ENCODE measurements at regions not wholly inside any gene's neighbourhood (a gene's known extent, or its start where the extent isn't known, plus 50 kb on each side); places are given as distances from the start of the nearest gene placed in this dataset.

GRCh38 chr13:30063892-30064291, 213.5 kb upstream of the UBL3 start:
- 86% methylated on average over 3 of the region's 3 CpGs for WGBS (ENCODE audit: missing lambda C conversion rate)
- ATAC-seq = no peak

DNA sequence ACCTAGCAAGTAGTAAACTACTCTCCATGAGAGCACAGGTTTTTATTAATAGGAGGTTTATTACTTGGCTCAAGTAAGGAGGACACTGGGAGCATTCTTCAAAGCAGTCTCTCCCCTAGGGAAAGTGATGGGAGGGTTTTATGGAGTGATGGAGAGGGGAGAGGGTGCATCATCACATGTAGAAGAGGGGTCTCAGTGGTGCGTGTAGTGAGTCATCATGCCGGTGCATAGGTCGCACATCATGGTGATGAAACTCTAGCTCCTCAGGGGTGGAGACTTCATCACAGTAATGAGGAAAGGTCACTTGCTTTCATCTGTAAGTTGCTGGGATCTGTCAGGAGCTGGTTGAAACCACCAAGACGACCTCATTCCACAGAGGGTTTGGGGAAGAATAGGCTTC, 210.8 kb upstream of the UBL3 start:
- 27% methylated on average over 4 of the region's 4 CpGs for WGBS (ENCODE audit: missing lambda C conversion rate)
- Histone ChIP-seq H3K4me2 (no peak overlapping the region), H3K4me3 (no peak overlapping the region), H3K27ac (no peak overlapping the region), H3K4me1 (no peaks in the 10 kb centered on the region), H3K9me3 (no peaks in the 10 kb centered on the region)
- DNase-seq (ENCODE audit: low read depth in 1 of 2, low spot score in 1 of 2) (no peak), ATAC-seq (no peak), FAIRE-seq (no peak)
- TF ChIP-seq GATA3 (IDR thresholded peaks at IDR 0.05; ENCODE audit: borderline replicate concordance) (no peak), SREBF2 (IDR thresholded peaks at IDR 0.05) (no peak), ZC3H11A (IDR thresholded peaks at IDR 0.05) (no peak), POLR2A (IDR thresholded peaks at IDR 0.05; ENCODE audit: low read length) (no peak)
- TF ChIP-seq, protein P1, sequence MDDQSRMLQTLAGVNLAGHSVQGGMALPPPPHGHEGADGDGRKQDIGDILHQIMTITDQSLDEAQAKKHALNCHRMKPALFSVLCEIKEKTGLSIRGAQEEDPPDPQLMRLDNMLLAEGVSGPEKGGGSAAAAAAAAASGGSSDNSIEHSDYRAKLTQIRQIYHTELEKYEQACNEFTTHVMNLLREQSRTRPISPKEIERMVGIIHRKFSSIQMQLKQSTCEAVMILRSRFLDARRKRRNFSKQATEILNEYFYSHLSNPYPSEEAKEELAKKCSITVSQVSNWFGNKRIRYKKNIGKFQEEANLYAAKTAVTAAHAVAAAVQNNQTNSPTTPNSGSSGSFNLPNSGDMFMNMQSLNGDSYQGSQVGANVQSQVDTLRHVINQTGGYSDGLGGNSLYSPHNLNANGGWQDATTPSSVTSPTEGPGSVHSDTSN (IDR thresholded peaks at IDR 0.05) = no peak
- TF ChIP-seq, protein P2, sequence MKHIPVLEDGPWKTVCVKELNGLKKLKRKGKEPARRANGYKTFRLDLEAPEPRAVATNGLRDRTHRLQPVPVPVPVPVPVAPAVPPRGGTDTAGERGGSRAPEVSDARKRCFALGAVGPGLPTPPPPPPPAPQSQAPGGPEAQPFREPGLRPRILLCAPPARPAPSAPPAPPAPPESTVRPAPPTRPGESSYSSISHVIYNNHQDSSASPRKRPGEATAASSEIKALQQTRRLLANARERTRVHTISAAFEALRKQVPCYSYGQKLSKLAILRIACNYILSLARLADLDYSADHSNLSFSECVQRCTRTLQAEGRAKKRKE (CRISPR knock-in tag; IDR thresholded peaks at IDR 0.05; ENCODE audit: low read depth) = no peak
- POLR2A ChIA-PET = no interaction called here
- CTCF ChIA-PET = interaction anchor here (0.9 to 1.4 kb wide), 2 partner anchors 9 to 22 kb away, joined by 3 to 4 read pairs; no protein-coding TSS in a partner anchor

More at GRCh38 chr13:30063892-30064291, 213.5 kb upstream of the UBL3 start:
- no peak overlapping the region for H3K4me3 ChIP-seq
- H3K9me3 ChIP-seq = no peaks in the 10 kb centered on the region
- FAIRE-seq = no peak
- TF ChIP-seq RAD21 (conservative IDR thresholded peaks at IDR 0.05 in 1 of 2, IDR thresholded peaks at IDR 0.05 in 1 of 2) (no peak), RCOR1 (IDR thresholded peaks at IDR 0.05; ENCODE audit: low read depth, low read length) (no peak), SREBF2 (IDR thresholded peaks at IDR 0.05) (no peak), FOXS1 (CRISPR knock-in tag; IDR thresholded peaks at IDR 0.05) (no peak), E2F6 (IDR thresholded peaks at IDR 0.05; ENCODE audit: borderline replicate concordance, low read depth) (no peak), CHD2 (IDR thresholded peaks at IDR 0.05; ENCODE audit: low read length, partially characterized antibody) (no peak), CBX2 (IDR thresholded peaks at IDR 0.05; ENCODE audit: borderline replicate concordance, low read depth) (no peak), ELK1 (IDR thresholded peaks at IDR 0.05; ENCODE audit: low read depth, low read length) (no peak)
- TF ChIP-seq, protein P3, sequence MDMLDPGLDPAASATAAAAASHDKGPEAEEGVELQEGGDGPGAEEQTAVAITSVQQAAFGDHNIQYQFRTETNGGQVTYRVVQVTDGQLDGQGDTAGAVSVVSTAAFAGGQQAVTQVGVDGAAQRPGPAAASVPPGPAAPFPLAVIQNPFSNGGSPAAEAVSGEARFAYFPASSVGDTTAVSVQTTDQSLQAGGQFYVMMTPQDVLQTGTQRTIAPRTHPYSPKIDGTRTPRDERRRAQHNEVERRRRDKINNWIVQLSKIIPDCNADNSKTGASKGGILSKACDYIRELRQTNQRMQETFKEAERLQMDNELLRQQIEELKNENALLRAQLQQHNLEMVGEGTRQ (IDR thresholded peaks at IDR 0.05) = no peak
- TF ChIP-seq, protein P4, sequence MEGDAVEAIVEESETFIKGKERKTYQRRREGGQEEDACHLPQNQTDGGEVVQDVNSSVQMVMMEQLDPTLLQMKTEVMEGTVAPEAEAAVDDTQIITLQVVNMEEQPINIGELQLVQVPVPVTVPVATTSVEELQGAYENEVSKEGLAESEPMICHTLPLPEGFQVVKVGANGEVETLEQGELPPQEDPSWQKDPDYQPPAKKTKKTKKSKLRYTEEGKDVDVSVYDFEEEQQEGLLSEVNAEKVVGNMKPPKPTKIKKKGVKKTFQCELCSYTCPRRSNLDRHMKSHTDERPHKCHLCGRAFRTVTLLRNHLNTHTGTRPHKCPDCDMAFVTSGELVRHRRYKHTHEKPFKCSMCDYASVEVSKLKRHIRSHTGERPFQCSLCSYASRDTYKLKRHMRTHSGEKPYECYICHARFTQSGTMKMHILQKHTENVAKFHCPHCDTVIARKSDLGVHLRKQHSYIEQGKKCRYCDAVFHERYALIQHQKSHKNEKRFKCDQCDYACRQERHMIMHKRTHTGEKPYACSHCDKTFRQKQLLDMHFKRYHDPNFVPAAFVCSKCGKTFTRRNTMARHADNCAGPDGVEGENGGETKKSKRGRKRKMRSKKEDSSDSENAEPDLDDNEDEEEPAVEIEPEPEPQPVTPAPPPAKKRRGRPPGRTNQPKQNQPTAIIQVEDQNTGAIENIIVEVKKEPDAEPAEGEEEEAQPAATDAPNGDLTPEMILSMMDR (IDR thresholded peaks at IDR 0.05) = no peak
- TF ChIP-seq, protein P5, sequence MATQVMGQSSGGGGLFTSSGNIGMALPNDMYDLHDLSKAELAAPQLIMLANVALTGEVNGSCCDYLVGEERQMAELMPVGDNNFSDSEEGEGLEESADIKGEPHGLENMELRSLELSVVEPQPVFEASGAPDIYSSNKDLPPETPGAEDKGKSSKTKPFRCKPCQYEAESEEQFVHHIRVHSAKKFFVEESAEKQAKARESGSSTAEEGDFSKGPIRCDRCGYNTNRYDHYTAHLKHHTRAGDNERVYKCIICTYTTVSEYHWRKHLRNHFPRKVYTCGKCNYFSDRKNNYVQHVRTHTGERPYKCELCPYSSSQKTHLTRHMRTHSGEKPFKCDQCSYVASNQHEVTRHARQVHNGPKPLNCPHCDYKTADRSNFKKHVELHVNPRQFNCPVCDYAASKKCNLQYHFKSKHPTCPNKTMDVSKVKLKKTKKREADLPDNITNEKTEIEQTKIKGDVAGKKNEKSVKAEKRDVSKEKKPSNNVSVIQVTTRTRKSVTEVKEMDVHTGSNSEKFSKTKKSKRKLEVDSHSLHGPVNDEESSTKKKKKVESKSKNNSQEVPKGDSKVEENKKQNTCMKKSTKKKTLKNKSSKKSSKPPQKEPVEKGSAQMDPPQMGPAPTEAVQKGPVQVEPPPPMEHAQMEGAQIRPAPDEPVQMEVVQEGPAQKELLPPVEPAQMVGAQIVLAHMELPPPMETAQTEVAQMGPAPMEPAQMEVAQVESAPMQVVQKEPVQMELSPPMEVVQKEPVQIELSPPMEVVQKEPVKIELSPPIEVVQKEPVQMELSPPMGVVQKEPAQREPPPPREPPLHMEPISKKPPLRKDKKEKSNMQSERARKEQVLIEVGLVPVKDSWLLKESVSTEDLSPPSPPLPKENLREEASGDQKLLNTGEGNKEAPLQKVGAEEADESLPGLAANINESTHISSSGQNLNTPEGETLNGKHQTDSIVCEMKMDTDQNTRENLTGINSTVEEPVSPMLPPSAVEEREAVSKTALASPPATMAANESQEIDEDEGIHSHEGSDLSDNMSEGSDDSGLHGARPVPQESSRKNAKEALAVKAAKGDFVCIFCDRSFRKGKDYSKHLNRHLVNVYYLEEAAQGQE (IDR thresholded peaks at IDR 0.05) = no peak
- no peak overlapping the region for H3K4me2 ChIP-seq
- H3K4me1 ChIP-seq = no peaks in the 10 kb centered on the region
- H3K27ac ChIP-seq = no peak overlapping the region
- CTCF ChIA-PET = no interaction called here
- DNase-seq (ENCODE audit: low read depth in 1 of 2, low spot score in 1 of 2) = no peak
- POLR2A ChIA-PET = no interaction called here

Measured in A549 (cell line).